ENCODE measurements at regions not wholly inside any gene's neighbourhood (a gene's known extent, or its start where the extent isn't known, plus 50 kb on each side); places are given as distances from the start of the nearest gene placed in this dataset.

- no peak for DNase-seq (ENCODE audit: low read depth)
- H3K4me3 ChIP-seq (ENCODE audit: low read length), result no peak overlapping the region
- TF ChIP-seq CTCF (IDR thresholded peaks at IDR 0.05; ENCODE audit: insufficient read depth, low read depth, low read length, missing control alignments), result no peak
These were observed 372.5 kb upstream of the BCHE start for GRCh38 chr3:166209701-166210100.

GRCh38 chr3:166205158-166205557 lies 367.9 kb upstream of the BCHE start:
- DNase-seq (ENCODE audit: low read depth), result no peak
- H3K4me3 ChIP-seq (ENCODE audit: low read length), result no peak overlapping the region
- TF ChIP-seq CTCF (IDR thresholded peaks at IDR 0.05; ENCODE audit: insufficient read depth, low read depth, low read length, missing control alignments), result no peak

- no peak for TF ChIP-seq CTCF (IDR thresholded peaks at IDR 0.05; ENCODE audit: insufficient read depth, low read depth, low read length, missing control alignments)
- H3K4me3 ChIP-seq (ENCODE audit: low read length), result no peak overlapping the region
- no peak for DNase-seq (ENCODE audit: low read depth)
These were observed 364.3 kb upstream of the BCHE start for GRCh38 chr3:166201476-166201875.

GRCh38 chr3:166199491-166199890 lies 362.3 kb upstream of the BCHE start:
- no peak overlapping the region for H3K4me3 ChIP-seq (ENCODE audit: low read length)
- no peak for DNase-seq (ENCODE audit: low read depth)

GRCh38 chr3:166195808-166196207 lies 358.6 kb upstream of the BCHE start:
- no peak overlapping the region for H3K4me3 ChIP-seq (ENCODE audit: low read length)
- DNase-seq (ENCODE audit: low read depth), result peak; percentile 21
- TF ChIP-seq CTCF (IDR thresholded peaks at IDR 0.05; ENCODE audit: insufficient read depth, low read depth, low read length, missing control alignments), result no peak

More at GRCh38 chr3:166199491-166199890, 362.3 kb upstream of the BCHE start:
- no peak for TF ChIP-seq CTCF (IDR thresholded peaks at IDR 0.05; ENCODE audit: insufficient read depth, low read depth, low read length, missing control alignments)

- TF ChIP-seq CTCF (IDR thresholded peaks at IDR 0.05; ENCODE audit: insufficient read depth, low read depth, low read length, missing control alignments), result no peak
- H3K4me3 ChIP-seq (ENCODE audit: low read length), result no peak overlapping the region
- peak; percentile 75 for DNase-seq (ENCODE audit: low read depth)
These were observed 354.2 kb upstream of the BCHE start for GRCh38 chr3:166191411-166191810.

GRCh38 chr3:166190360-166190759 lies 353.1 kb upstream of the BCHE start:
- DNase-seq (ENCODE audit: low read depth), result peak; percentile 86

More at GRCh38 chr3:166190360-166190759, 353.1 kb upstream of the BCHE start:
- no peak for TF ChIP-seq CTCF (IDR thresholded peaks at IDR 0.05; ENCODE audit: insufficient read depth, low read depth, low read length, missing control alignments)
- H3K4me3 ChIP-seq (ENCODE audit: low read length), result no peak overlapping the region

Measured in epithelial cell of esophagus (primary cell).